Ishikawa (cell line): ENCODE measurements at regions not wholly inside any gene's neighbourhood (a gene's known extent, or its start where the extent isn't known, plus 50 kb on each side); places are given as distances from the start of the nearest gene placed in this dataset.

ENCODE experiments used
- CEBPB ChIP-seq: IDR thresholded peaks from 2 replicates; pipeline ENCODE4 v1.6.1; 2012
- CREB1 ChIP-seq: IDR thresholded peaks from 2 replicates; pipeline ENCODE4 v1.6.1; 2012; ENCODE audit warnings: low read depth
- EGR1 ChIP-seq: IDR thresholded peaks from 2 replicates; pipeline ENCODE4 v1.6.1; 2012
- EP300 ChIP-seq: IDR thresholded peaks from 2 replicates; pipeline ENCODE4 v1.6.1; 2012; ENCODE audit warnings: borderline replicate concordance
- FOXM1 ChIP-seq: IDR thresholded peaks from 2 replicates; pipeline ENCODE4 v1.6.1; 2012; ENCODE audit warnings: low read depth, borderline replicate concordance
- MAX ChIP-seq: IDR thresholded peaks from 2 replicates; pipeline ENCODE4 v1.6.1; 2012
- NFIC ChIP-seq: IDR thresholded peaks from 2 replicates; pipeline ENCODE4 v1.6.1; 2012
- RAD21 ChIP-seq: IDR thresholded peaks from 2 replicates; pipeline ENCODE4 v1.6.1; 2012; ENCODE audit warnings: low read depth
- REST ChIP-seq: IDR thresholded peaks from 2 replicates; pipeline ENCODE4 v1.6.1; 2012; ENCODE audit warnings: low read depth, mild to moderate bottlenecking
- TAF1 ChIP-seq: IDR thresholded peaks from 2 replicates; pipeline ENCODE4 v1.6.1; 2012; ENCODE audit warnings: low read depth, mild to moderate bottlenecking
- TCF12 ChIP-seq: IDR thresholded peaks from 2 replicates; pipeline ENCODE4 v1.6.1; 2012; ENCODE audit warnings: low read depth
- TEAD4 ChIP-seq: IDR thresholded peaks from 2 replicates; pipeline ENCODE4 v1.6.1; 2012
- USF1 ChIP-seq: IDR thresholded peaks from 2 replicates; pipeline ENCODE4 v1.6.1; 2012
- YY1 ChIP-seq: IDR thresholded peaks from 2 replicates; pipeline ENCODE4 v1.6.1; 2012; ENCODE audit warnings: low read depth
- ZBTB7A ChIP-seq: IDR thresholded peaks from 2 replicates; pipeline ENCODE4 v1.6.1; 2012; ENCODE audit warnings: low read depth

GRCh38 chr2:101533561-101534148 lies 58.7 kb upstream of the RFX8 start:
- TF ChIP-seq USF1 (no peak), CEBPB (no peak), ZBTB7A (no peak), RAD21 (no peak), CREB1 (no peak), NFIC (no peak), YY1 (no peak), TCF12 (no peak), TEAD4 (no peak), TAF1 (no peak), FOXM1 (no peak), MAX (no peak), EGR1 (no peak), EP300 (no peak), REST (no peak)

- no peak for TF ChIP-seq CEBPB
- TF ChIP-seq NFIC = no peak
- TF ChIP-seq TAF1 = no peak
- no peak for TF ChIP-seq TCF12
- no peak for TF ChIP-seq ZBTB7A
- TF ChIP-seq FOXM1 = no peak
- TF ChIP-seq CREB1 = no peak
- TF ChIP-seq TEAD4 = no peak
- TF ChIP-seq MAX = no peak
- no peak for TF ChIP-seq EGR1
- no peak for TF ChIP-seq EP300
- TF ChIP-seq USF1 = no peak
- TF ChIP-seq RAD21 = no peak
- TF ChIP-seq REST = no peak
- TF ChIP-seq YY1 = no peak
These were observed 53.6 kb upstream of the RFX8 start for GRCh38 chr2:101528501-101528900.

- TF ChIP-seq YY1 = no peak
- TF ChIP-seq USF1 = no peak
- no peak for TF ChIP-seq RAD21
- no peak for TF ChIP-seq FOXM1
- TF ChIP-seq EP300 = no peak
- TF ChIP-seq ZBTB7A = no peak
- no peak for TF ChIP-seq TCF12
- TF ChIP-seq TAF1 = no peak
- TF ChIP-seq EGR1 = no peak
- TF ChIP-seq TEAD4 = no peak
- no peak for TF ChIP-seq REST
- no peak for TF ChIP-seq MAX
- no peak for TF ChIP-seq NFIC
- no peak for TF ChIP-seq CREB1
- TF ChIP-seq CEBPB = no peak
These were observed 50.0 kb upstream of the RFX8 start for GRCh38 chr2:101524806-101525430.
